Central memory CD4-positive, alpha-beta T cell (primary cell): ENCODE measurements at regions not wholly inside any gene's neighbourhood (a gene's known extent, or its start where the extent isn't known, plus 50 kb on each side); places are given as distances from the start of the nearest gene placed in this dataset.
"Not testable (repeated sequence)": the region's sequence is repeated elsewhere in the genome, so short reads cannot be mapped to it uniquely, and the experiment has no call there.

Experiments
- DNase-seq: peaks from one replicate; pipeline ENCODE4 v3.0.0; 2022

DNA sequence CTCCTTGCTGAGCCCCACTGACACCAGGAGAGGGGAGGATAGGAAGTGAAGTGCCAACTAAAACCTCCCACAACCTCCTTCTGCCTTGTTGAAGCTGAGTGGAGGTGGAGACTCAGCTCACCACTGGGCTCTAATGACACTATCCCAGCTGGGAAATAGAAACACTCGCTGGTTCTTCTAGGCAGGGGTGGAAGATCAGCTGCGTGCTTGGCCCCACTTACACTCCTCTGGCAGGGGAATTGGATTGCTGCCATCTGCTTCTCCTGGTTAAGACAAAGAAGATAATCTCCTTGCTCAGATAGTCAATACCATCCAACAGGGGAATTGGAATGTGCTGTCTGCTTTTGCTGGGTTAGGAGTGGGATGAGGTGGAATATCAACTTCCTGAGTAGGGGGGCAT is 392.5 kb downstream of the ZNF674 start:
- no peak for DNase-seq

DNA sequence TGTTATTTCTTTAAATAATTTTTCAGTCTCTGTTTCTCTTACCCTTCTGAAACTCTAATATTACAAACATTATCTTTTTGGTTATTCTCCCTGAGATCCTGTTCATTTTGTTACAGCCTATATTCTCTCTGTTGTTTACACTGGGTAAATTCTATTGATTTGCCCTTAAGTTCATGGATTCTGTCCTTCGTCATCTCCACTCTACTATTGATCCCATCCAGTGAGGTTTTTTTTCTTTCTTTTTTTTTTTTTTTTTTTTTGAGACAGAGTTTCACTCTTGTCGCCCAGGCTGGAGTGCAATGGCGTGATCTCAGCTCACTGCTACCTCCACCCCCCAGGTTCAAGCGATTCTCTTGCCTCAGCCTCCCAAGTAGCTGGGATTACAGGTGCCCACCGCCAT is 393.9 kb downstream of the ZNF674 start:
- not testable (repeated sequence) for DNase-seq

DNA sequence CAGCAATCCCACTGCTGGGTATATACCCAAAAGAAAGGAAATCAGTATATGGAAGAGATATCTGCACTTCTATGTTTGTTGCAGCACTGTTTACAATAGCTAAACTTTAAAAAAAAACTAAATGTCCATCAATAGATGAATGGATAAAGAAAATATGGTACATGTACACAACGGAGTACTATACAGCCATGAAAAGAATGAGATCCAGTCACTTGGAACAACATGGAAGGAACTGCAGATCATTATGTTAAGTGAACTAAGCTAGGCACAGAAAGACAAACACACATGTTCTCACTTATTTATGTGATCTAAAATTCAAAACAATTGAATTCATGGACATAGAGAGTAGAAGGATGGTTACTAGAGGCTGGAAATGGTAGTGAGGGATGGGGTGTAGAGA is 400.7 kb downstream of the ZNF674 start:
- DNase-seq: no peak

DNA sequence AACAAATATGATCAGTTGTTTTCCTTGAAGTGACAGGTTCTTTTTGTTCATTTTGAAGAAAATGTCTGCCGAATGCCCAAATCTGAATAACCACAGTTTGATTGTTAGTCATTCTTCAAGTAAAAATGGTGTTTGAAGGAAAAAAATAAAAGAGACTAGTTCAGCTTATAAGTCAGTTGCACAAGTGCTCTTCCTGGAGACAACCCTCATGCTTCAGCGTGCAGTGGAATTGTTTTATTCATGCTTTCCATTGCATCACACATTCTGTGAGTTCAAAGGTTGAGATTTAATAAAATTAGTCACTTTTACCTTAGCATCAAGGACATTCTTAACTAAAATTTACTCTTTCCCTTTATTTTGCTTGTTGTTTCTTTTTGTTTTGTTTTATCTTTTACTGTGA is 404.9 kb downstream of the ZNF674 start:
- DNase-seq: no peak

DNA sequence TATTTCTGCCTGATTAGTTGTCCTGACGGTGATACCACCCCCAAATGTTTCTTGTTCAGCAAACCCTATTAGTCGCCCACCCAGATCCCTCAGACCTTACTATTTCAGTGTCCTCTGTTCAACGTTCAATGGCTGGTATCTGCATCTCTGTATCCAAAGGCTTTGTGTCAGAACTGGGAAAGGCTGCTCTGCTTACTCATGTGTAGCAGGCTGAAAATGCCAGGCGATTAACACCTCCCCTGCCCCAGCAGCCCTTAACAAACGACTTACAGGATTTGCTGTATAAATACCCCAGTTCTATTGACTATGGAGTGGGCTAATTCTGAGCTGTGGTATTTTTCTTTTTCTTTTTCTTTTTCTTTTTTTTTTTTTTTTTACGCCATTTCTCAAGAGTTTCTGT is 415.0 kb downstream of the ZNF674 start:
- DNase-seq: no peak

DNA sequence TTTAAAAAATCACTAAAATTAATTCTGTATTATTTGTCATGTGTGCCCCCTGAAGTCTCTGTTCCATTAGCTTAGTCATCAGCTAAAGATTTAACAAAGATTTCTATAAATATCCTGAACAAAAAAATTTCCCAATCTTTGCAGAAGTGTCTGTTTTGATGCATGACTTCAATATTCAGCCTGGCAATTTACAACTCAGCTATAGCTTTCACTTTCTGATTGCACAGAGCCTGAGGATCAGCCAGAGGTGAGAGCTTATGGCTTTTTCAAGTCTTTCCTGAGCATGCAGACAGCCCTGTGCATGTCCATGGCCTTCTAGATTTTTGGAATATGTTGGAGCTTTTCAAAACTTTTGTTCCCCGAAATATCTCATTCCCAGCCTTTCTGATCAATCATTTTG is 420.1 kb downstream of the ZNF674 start:
- DNase-seq: no peak

DNA sequence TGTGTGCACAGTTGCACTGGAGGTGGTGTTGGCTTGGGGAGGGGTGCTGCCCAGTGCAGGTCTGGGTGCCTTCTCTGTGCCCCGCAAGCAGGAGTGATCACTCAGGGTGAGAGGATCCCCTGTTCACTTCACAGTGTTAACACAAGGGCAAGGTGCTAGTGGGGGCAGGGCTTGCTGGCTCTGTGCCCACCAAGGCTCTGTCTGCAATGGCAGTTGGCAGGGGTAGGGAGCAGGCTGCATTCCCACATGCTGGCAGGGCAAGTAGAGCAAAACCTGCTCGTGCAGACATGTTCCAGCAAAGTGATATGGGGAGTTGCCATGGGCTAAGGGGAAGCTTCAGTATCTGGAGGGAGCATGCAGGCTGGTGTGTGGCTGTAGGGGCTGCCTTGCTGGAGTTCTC is 428.0 kb downstream of the ZNF674 start:
- no peak for DNase-seq

DNA sequence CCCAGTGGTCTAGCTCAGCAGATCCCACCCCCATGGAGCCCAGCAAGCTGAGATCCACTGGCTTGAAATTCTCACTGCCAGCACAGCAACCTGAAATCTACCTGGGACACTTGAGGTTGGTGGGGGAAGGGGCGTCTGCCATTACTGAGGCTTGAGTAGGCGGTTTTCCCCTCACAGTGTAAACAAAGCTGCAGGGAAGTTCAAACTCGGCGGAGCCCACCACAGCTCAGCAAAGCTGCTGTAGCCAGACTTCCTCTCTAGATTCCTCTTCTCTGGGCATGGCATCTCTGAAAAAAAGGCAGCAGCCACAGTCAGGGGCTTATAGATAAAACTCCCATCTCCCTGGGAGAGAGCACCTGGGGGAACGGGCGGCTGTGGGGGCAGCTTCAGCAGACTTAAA is 457.9 kb downstream of the ZNF674 start:
- not testable (repeated sequence) for DNase-seq

DNA sequence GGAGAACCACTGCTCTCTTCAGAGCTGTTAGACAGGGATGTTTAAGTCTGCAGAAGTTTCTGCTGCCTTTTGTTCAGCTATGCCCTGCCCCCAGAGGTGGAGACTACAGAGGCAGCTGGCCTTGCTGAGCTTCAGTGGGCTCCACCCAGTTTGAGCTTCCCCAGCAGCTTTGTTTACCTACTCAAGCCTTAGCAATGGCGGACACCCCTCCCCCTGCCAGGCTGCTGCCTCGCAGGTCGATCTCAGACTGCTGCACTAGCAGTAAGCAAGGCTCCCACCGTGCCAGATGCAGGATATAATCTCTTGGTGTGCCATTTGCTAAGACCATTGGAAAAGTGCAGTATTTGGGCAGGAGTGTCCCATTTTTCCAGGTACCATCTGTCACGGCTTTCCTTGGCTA is 465.1 kb downstream of the ZNF674 start:
- DNase-seq: not testable (repeated sequence)

DNA sequence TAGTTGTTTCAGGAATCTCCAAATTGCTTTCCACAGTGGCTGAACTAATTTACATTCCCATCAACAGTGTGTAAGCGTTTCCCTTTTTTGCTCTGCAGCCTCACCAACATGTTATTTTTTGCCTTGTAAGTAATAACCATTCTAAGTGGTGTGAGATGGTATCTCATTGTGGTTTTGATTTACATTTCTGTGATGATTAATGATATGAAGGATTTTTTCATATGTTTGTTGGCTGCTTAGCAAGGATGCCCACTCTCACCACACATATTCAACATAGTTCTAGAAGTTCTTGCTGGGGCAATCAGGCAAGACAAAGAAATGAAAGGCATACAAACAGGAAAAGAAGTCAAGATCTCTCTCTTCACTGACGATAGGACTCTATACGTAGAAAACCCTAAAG is 472.4 kb downstream of the ZNF674 start:
- DNase-seq: no peak

DNA sequence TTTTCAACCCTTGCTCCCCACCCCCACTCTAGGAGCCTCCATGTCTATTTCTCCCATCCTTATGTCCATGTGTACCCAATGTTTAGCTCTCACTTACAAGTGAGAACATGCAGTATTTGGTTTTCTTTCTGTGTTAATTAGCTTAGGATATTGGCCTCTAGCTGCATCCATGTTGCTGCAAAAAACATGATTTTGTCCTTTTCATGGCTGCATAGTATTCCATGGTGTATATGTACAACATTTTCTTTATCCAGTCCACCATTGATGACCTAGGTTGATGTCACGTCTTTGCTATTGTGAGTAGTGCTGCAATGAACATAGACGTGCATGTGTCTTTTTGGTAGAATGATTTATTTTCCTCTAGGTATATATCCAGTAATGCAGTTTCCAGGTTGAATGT is 472.8 kb downstream of the ZNF674 start:
- DNase-seq: no peak

DNA sequence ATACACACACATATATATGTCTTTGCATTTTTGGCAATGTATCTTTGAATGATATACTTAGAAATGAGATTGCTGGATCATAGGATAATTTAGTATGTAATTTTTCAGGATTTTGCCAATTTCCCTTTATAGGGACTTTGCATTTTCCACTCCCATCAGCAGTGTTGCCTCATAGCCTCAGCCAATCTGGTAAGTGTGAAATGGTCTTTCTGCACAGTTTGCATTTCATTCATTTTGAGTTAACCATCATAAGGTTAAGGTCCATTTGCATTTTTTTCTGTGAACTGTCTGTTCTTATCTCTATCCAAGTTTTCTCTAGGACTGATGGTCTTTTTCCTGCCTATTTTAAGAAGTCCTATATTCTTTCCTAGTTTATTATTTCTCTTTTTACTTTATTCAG is 474.8 kb downstream of the ZNF674 start:
- no peak for DNase-seq

DNA sequence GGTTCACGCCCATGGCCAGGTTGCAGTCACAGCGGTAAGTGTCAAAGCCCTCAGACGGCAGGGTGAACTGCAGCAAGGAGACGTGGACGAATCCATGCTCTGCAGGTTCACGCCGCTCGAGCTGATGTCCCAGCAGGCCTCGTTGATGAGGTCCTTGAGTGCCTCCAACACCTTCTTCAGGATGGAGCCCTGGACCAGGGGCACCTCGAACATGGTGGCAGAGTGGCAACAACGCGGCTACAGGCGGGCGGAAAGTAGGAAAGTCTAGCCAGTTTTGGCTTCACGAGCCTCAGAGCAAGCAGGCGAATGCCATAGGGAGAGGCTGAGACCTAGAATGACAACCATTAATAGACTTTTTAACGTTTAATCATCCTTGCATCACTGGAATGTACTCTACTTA is 485.9 kb downstream of the ZNF674 start:
- DNase-seq: no peak

DNA sequence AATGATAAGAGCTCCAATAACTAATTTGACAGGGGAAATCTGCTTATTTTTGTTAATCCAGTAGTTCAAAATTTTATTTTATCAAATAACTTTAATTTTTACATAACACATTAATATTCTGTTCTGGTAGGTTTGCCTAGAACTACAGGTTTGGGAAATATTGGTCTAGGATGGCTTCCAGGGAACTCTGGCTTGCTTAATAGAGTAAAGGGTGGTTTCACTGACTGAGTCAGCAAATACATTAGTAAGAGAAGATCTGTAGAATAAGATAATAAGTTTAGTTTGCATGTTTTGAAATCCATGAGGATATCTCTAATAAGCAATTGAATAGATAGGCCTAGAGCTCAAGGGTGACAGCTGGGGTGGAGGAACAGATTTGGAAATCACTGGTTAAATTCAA is 500.7 kb downstream of the ZNF674 start:
- no peak for DNase-seq

DNA sequence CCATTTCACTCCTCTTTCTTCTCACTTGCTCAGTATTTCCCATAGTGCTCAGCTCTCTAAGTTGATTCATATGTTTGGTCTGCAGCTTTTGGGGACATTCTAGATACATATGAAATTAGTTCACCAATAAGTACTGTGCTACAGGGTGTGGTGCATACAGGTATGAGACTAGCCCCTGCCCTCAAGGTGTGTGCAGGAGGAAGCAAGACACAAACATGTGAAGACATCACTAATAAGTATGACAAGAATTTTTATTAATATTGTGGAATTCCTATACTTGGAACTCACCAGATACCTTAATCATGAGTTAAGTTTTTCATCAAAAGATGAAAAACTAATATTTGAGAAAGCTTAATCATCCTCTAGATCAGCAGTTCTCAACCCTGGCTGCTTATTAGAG is 505.2 kb downstream of the ZNF674 start:
- DNase-seq: no peak

DNA sequence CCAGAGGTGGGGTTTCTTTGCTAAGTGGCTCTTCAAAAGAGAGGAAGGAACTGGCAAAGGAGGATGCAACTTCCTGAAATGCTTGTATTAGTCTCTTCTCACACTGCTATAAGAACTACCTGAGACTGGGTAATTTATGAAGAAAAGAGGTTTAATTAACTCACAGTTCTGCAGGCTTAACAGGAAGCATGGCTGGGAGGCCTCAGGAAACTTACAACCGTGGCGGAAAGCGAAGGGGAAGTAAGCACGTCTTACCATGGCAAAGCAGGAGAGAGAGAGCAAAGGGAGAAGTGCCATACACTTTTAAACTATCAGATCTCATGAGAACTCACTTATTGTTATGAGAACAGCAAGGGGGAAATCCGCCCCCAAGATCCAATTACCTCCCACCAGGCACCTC is 505.7 kb downstream of the ZNF674 start:
- no peak for DNase-seq

DNA sequence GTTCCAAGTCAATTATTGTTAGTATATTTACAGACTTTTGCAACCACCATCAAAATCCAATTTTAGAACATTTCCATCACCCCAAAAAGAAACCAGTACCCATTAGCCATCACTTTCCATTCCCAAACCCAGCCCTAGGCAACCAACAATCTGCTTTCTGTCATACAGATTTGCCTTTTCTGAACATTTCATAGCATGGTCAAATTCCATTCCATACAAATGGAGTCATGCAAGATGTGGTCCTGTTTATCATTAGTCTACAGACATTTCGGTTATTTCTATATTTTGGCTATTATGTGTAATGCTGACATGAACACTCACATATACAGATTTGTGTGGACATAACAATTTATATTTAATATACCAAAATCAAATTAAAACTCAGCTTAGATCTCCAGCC is 508.7 kb downstream of the ZNF674 start:
- DNase-seq: no peak

DNA sequence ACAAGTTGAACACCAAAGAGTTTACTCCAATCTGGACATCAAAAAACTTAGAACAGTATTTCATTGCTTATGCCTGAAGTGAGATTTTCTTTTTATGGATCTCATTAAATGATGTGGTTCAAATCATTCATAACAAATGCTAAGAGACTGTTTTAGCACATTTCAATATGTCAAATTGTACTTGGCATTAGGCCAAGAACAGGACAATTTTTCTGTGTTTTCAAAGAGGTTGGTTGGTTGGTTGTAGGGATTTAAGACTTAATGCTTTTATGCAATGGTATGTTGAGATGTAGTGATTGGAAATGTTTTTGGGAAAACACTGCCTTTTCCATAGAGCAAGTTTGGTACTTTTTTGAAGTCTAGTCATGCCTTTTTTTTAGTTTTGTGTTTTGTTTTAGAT is 510.4 kb downstream of the ZNF674 start:
- DNase-seq: no peak

DNA sequence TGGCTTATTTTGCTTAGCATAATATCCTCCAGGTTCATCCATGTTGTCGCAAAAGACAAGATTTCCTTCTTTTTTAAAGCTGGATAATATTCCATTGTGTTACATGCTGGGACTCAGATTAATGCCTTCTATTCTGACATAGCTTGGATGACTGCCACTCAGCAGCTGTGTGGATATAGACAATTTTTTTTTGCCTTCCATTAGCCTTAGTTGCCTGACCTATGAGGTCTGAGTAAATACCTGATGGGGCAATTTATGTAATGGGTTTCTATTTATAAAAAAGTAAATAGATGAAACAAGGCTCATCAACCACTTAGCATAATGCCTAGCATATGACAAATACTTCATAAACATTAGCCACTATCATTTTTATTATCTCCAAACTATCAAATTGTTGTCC is 515.4 kb downstream of the ZNF674 start:
- DNase-seq: no peak

DNA sequence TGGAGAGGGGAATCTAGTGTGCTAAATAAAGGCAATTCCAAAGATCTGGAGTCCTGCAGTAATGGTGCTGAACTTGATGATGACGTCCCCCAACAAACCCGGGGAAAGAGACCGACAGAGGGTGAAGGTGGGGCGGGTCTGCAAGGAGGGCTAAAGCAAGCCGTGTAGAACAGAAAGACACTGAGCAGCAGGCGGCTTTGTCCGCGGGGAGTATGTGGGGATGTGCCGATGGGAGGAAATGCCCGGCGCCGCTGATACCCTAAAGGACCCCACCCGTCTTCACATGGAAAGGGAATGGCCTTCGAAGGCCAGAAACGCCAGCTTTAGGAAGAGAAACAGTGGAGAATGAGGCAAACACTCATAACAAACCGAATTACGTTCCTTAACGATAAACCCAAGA is 528.9 kb downstream of the ZNF674 start:
- no peak for DNase-seq

DNA sequence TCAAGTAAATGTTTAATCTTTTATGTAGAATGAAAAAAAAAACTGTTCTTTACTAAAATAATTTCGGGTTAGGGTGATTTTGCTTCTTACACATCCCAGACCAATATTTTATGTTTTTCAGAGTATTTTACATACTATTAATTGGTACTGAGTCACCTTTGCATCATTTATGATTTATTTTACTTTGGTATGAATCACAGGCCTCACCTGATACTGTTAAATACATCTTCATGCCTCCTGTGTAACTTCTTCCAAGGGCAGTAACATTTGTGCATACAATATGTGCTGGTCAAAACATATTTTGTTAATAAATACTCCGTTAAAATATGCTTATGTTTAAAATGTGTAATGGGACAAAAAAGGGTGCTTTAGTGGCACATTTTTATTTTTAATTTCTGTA is 529.6 kb downstream of the ZNF674 start:
- no peak for DNase-seq

DNA sequence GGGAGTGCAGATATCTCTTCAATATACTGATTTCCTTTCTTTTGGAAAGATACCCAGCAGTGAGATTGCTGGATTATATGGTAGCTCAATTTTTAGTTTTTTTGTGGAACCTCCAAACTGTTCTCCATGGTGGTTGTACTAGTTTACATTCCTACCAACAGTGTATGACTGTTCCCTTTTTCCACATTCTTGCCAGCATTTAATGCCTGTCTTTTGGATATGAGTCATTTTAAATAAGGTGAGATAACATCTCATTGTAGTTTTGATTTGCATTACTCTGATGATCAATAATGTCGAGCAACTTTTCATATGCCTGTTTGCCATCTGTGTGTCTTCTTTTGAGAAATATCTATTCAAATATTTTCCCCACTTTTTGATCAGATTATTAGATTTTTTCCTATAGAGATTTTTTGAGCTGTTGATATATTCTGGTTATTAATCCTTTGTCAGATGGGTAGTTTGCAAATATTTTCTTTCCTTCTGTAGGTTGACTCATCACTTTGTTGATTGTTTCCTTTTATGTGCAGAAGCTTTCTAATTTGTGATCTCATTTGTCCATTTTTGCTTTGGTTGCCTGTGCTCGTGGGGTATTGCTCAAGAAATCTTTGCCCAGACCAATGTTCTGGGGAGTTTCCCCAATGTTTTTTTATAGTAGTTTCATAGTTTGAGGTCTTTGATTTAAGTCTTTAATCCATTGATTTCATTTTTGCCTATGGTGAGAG is 552.7 kb downstream of the ZNF674 start:
- no peak for DNase-seq

DNA sequence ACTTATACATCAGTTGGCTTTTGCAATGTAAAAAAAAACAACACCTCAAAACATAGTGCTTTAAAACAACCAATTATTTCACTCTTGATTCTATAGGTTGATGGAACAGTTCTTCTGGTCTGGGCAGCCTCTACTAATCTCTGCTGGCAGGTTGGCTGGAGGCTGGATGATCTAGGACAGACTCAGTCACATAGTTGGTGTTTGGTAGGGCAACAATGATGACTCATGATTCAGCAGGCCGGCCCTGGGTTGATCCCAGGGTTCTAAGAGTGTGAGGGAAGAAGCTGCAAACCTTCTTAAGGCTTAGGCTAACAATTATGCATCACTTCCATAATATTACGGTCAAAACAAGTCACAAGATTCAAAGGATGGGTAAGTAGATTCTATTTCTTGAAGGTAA is 558.2 kb downstream of the ZNF674 start:
- DNase-seq: no peak

DNA sequence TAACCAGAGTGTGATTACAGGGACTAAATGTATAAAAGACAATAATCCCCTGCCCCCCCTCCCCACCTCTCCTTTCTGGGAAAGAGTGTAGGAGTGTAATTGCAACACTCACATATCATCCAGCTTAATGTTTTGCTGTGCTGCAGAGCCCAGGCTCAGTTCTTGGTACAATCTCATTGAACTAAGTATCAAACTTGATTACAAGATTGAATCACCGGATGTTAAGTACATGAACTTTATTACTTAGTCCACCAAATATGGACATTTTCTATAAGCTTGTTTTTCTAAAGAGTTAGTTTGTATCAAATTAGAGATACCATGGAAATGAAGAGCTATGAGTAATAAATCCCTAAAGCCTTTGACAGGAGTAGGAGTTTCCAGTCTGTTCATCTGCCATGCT is 559.1 kb downstream of the ZNF674 start:
- DNase-seq: no peak

DNA sequence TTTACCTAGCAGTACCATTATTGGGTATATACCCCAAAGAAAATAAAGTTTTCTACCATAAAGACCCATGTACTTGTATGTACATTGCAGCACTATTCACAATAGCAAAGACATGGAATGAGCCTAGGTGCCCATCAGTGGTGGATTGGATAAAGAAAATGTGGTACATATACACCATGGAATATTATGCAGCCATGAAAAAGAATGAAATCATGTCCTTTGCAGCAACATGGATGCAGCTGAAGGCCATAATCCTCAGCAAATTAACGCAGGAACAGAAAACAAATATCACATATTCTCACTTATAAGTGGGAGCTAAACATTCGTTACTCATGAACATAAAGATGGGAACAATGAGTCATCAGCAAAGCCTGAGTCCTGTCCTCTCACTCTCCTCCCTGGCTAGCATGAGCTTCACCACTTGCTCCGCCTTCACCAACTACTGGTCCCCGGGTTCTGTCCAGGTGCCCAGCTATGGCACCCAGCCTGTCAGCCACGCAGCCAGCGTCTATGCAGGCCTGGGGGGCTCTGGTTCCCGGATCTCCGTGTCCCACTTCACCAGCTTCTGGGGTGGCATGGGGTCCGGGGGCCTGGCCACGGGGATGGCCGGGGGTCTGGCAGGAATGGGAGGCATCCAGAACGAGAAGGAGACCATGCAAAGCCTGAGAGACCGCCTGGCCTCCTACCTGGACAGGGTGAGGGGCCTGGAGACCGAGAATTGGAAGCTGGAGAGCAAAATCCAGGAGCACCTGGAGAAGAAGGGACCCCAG is 562.1 kb downstream of the ZNF674 start:
- not testable (repeated sequence) for DNase-seq
